HCT116 (cell line): ENCODE measurements at regions not wholly inside any gene's neighbourhood (a gene's known extent, or its start where the extent isn't known, plus 50 kb on each side); places are given as distances from the start of the nearest gene placed in this dataset.

Experiments used
- ATAC-seq: fragments of 200-7000 bp; cut with Tn5 transposase; 2 replicates; pipeline ENCODE4 v1.9.1; 2020; ENCODE audit warnings: mild to moderate bottlenecking, moderate library complexity
- BruUV-seq: library from RNA; stranded (reverse); fragments of 400-500 nt; replicated peaks from 2 replicates; lab custom pipeline; 2021; lab: Mats Ljungman, UMichigan
- CTCF ChIA-PET: fragments of 300-600 bp; sonication (Branson Sonifier 250); formaldehyde crosslinking; loops from one replicate; lab custom pipeline; 2021; ENCODE audit warnings: antibody characterized with exemption; lab: Charles Lee
- POLR2A ChIA-PET: fragments of 300-600, 350-600 bp; sonication (Branson Sonifier 250); formaldehyde crosslinking; loops from one replicate; lab custom pipeline; 2021; ENCODE audit warnings: antibody characterized with exemption; lab: Charles Lee
- RAD21 ChIA-PET, 2 experiments: fragments of 300-600 bp; sonication (Branson Sonifier 250); formaldehyde crosslinking; loops; one replicate each; lab custom pipeline; 2023; ENCODE audit warnings: low total read pairs in 2 of 2; ENCODE audit not compliant: uncharacterized antibody in 2 of 2, unreplicated experiment in 2 of 2, low non-redundant PET in 1 of 2; lab: Charles Lee
- DNase-seq: peaks from one replicate; pipeline ENCODE4 v3.0.0-alpha.2; 2010; ENCODE audit warnings: low read depth, low spot score
- H2AFZ ChIP-seq: fragments of 200-600 bp; shearing (Covaris generic), sonication (generic); 2 replicates; pipeline ENCODE4 v1.6.1; 2017; ENCODE audit warnings: low read depth, mixed run types, mixed read lengths, antibody characterized with exemption, low read length; ENCODE audit not compliant: poor library complexity, severe bottlenecking
- H3K27ac ChIP-seq: 2 replicates; pipeline ENCODE4 v1.5.1; 2012; ENCODE audit warnings: low read depth, low read length
- H3K27me3 ChIP-seq: fragments of 200-600 bp; sonication (generic); 2 replicates; pipeline ENCODE4 v1.6.1; 2016; ENCODE audit warnings: mixed run types, low read length, mixed read lengths; ENCODE audit not compliant: insufficient read depth
- H3K36me3 ChIP-seq, 2 experiments: fragments of 200-500 bp in 1 of 2; fragments of 200-600 bp in 1 of 2; sonication (Bioruptor generic) in 1 of 2; sonication (generic) in 1 of 2; 2 replicates each; pipeline versions ENCODE4 v1.5.1 to v1.6.1; 2014 to 2016; ENCODE audit warnings: low read length in 2 of 2, inconsistent platforms in 1 of 2, mixed read lengths in 1 of 2, mixed run types in 1 of 2; ENCODE audit not compliant: insufficient read depth in 2 of 2, control insufficient read depth in 1 of 2
- H3K4me1 ChIP-seq, 2 experiments: fragments of 200-600 bp in 1 of 2; sonication (generic) in 1 of 2; 2 replicates each; pipeline versions ENCODE4 v1.5.1 to v1.6.1; 2012 to 2017; ENCODE audit warnings: low read length in 2 of 2, inconsistent platforms in 1 of 2, mild to moderate bottlenecking in 1 of 2, mixed read lengths in 1 of 2, mixed run types in 1 of 2, moderate library complexity in 1 of 2; ENCODE audit not compliant: insufficient read depth in 2 of 2, control insufficient read depth in 1 of 2
- H3K4me2 ChIP-seq: fragments of 200-600 bp; sonication (generic); 2 replicates; pipeline ENCODE4 v1.6.1; 2017; ENCODE audit warnings: mixed run types, low read length, mixed read lengths
- H3K4me3 ChIP-seq, 2 experiments: fragments of 200-600 bp in 1 of 2; sonication (generic) in 1 of 2; replicated peaks in 1 of 2; 2 replicates each; pipeline ENCODE4 v1.5.1; 2011 to 2016; ENCODE audit warnings: low read length in 2 of 2, control low read depth in 1 of 2, low read depth in 1 of 2, mild to moderate bottlenecking in 1 of 2, mixed read lengths in 1 of 2, mixed run types in 1 of 2
- H3K79me2 ChIP-seq: fragments of 200-600 bp; sonication (generic); 2 replicates; pipeline ENCODE4 v1.6.1; 2017; ENCODE audit warnings: mild to moderate bottlenecking, mixed run types, low read length, moderate library complexity, mixed read lengths; ENCODE audit not compliant: insufficient read depth
- H3K9ac ChIP-seq: fragments of 200-600 bp; sonication (generic); 2 replicates; pipeline ENCODE4 v1.6.1; 2016; ENCODE audit warnings: low read length, mixed read lengths
- H3K9me2 ChIP-seq: fragments of 200-600 bp; sonication (generic), shearing (Covaris generic); 2 replicates; pipeline ENCODE4 v1.6.1; 2017; ENCODE audit warnings: mixed run types, mild to moderate bottlenecking, moderate library complexity; ENCODE audit not compliant: insufficient read depth
- H3K9me3 ChIP-seq, 2 experiments: fragments of 200-500 bp in 1 of 2; fragments of 200-600 bp in 1 of 2; sonication (Bioruptor generic) in 1 of 2; sonication (generic) in 1 of 2; 2 replicates each; pipeline ENCODE4 v1.6.1; 2014 to 2017; ENCODE audit warnings: low read length in 2 of 2, mixed read lengths in 2 of 2, inconsistent platforms in 1 of 2, low read depth in 1 of 2, mild to moderate bottlenecking in 1 of 2, mixed run types in 1 of 2, moderate library complexity in 1 of 2; ENCODE audit not compliant: control insufficient read depth in 1 of 2, insufficient read depth in 1 of 2
- H4K20me1 ChIP-seq: fragments of 200-600 bp; sonication (generic), shearing (Covaris generic); 2 replicates; pipeline ENCODE4 v1.6.1; 2017; ENCODE audit warnings: mixed run types, mild to moderate bottlenecking, moderate library complexity; ENCODE audit not compliant: insufficient read depth
- CEBPB ChIP-seq: IDR thresholded peaks from 2 replicates; pipeline ENCODE4 v1.6.1; 2012; ENCODE audit warnings: low read depth
- CTCF ChIP-seq, 3 experiments: fragments of 200-600 bp in 1 of 3; sonication (generic) in 1 of 3; IDR thresholded peaks in 2 of 3; conservative IDR thresholded peaks in 1 of 3; 2 replicates each; pipeline ENCODE4 v1.5.1; 2012 to 2017; ENCODE audit warnings: low read depth in 2 of 3, low read length in 2 of 3, antibody characterized with exemption in 1 of 3, borderline replicate concordance in 1 of 3, control low read depth in 1 of 3, mild to moderate bottlenecking in 1 of 3, mixed read lengths in 1 of 3, mixed run types in 1 of 3, moderate library complexity in 1 of 3; ENCODE audit not compliant: insufficient read depth in 1 of 3
- ELF1 ChIP-seq: IDR thresholded peaks from 2 replicates; pipeline ENCODE4 v1.6.1; 2012; ENCODE audit warnings: low read depth, borderline replicate concordance
- RAD21 ChIP-seq: IDR thresholded peaks from 2 replicates; pipeline ENCODE4 v1.6.1; 2012; ENCODE audit warnings: low read depth, mild to moderate bottlenecking
- REST ChIP-seq: IDR thresholded peaks from 2 replicates; pipeline ENCODE4 v1.6.1; 2012; ENCODE audit warnings: low read depth
- TCF7L2 ChIP-seq: IDR thresholded peaks from 2 replicates; pipeline ENCODE4 v1.7.0; 2011; ENCODE audit warnings: borderline replicate concordance, inconsistent platforms; ENCODE audit not compliant: insufficient read depth, insufficient read length; ENCODE audit errors: extremely low read depth
- intact Hi-C: fragments of 100-400 bp; cut with micrococcal nuclease; formaldehyde crosslinking; loops from 2 replicates; pipeline ENCODE4 v1.10.0; 2022
- TF ChIP-seq, protein P1 (sequence below): IDR thresholded peaks from 2 replicates; pipeline ENCODE4 v1.6.1; 2011; ENCODE audit warnings: mild to moderate bottlenecking, low read length, moderate library complexity; ENCODE audit not compliant: insufficient replicate concordance; ENCODE audit errors: extremely low read depth

GRCh38 chr5:112083623-112084022 lies 326.6 kb upstream of the NREP start:
- no peak for TF ChIP-seq CEBPB
- no peak for TF ChIP-seq RAD21
- TF ChIP-seq TCF7L2, result no peak
- no peak for TF ChIP-seq CTCF (IDR thresholded peaks at IDR 0.05 in 2 of 3, conservative IDR thresholded peaks at IDR 0.05 in 1 of 3; ENCODE audit: borderline replicate concordance in 1 of 3, insufficient read depth in 1 of 3, low read depth in 2 of 3, low read length in 2 of 3)
- TF ChIP-seq, all 23 proteins: peak for 0
- no peaks in the 10 kb centered on the region for H3K79me2 ChIP-seq
- ATAC-seq, result no peak
- H3K4me1 ChIP-seq, result no peaks in the 10 kb centered on the region
- H2AFZ ChIP-seq, result no peak overlapping the region
- no peak overlapping the region for H3K4me2 ChIP-seq
- H3K9me2 ChIP-seq, result no peaks in the 10 kb centered on the region
- DNase-seq, result no peak
- no peaks in the 10 kb centered on the region for H3K36me3 ChIP-seq
- BruUV-seq, result no TSS peak
- no peaks in the 10 kb centered on the region for H3K9me3 ChIP-seq
- ChIA-PET RAD21 (no interaction called here), POLR2A (no interaction called here), CTCF (no interaction called here)
- H3K9ac ChIP-seq, result no peak overlapping the region
- H3K27me3 ChIP-seq, result no peaks in the 10 kb centered on the region
- intact Hi-C loops, result no loop called here
- H3K4me3 ChIP-seq, result no peak overlapping the region
- no peak overlapping the region for H3K27ac ChIP-seq
- no peaks in the 10 kb centered on the region for H4K20me1 ChIP-seq

GRCh38 chr5:112077180-112077579 lies 320.2 kb upstream of the NREP start:
- intact Hi-C loops, result no loop called here
- no peaks in the 10 kb centered on the region for H3K79me2 ChIP-seq
- H3K9ac ChIP-seq, result no peak overlapping the region
- ChIA-PET RAD21 (interaction anchor here in 1 of 2 experiments (0.7 kb wide), 1 partner anchor 269 kb away, joined by 3 read pairs; no protein-coding TSS in a partner anchor), CTCF (no interaction called here), POLR2A (no interaction called here)
- ATAC-seq, result no peak
- BruUV-seq, result no TSS peak
- H3K4me3 ChIP-seq, result no peak overlapping the region
- no peaks in the 10 kb centered on the region for H3K9me2 ChIP-seq
- H3K4me1 ChIP-seq, result no peaks in the 10 kb centered on the region
- H3K4me2 ChIP-seq, result no peak overlapping the region
- H3K36me3 ChIP-seq, result no peaks in the 10 kb centered on the region
- H3K27ac ChIP-seq, result no peak overlapping the region
- H3K27me3 ChIP-seq, result no peaks in the 10 kb centered on the region
- no peaks in the 10 kb centered on the region for H4K20me1 ChIP-seq
- H3K9me3 ChIP-seq, result no peaks in the 10 kb centered on the region
- H2AFZ ChIP-seq, result no peak overlapping the region
- no peak for DNase-seq
- TF ChIP-seq CTCF (IDR thresholded peaks at IDR 0.05 in 2 of 3, conservative IDR thresholded peaks at IDR 0.05 in 1 of 3; ENCODE audit: borderline replicate concordance in 1 of 3, insufficient read depth in 1 of 3, low read depth in 2 of 3, low read length in 2 of 3), result no peak
- no peak for TF ChIP-seq REST
- no peak for TF ChIP-seq ELF1
- TF ChIP-seq, protein P1, sequence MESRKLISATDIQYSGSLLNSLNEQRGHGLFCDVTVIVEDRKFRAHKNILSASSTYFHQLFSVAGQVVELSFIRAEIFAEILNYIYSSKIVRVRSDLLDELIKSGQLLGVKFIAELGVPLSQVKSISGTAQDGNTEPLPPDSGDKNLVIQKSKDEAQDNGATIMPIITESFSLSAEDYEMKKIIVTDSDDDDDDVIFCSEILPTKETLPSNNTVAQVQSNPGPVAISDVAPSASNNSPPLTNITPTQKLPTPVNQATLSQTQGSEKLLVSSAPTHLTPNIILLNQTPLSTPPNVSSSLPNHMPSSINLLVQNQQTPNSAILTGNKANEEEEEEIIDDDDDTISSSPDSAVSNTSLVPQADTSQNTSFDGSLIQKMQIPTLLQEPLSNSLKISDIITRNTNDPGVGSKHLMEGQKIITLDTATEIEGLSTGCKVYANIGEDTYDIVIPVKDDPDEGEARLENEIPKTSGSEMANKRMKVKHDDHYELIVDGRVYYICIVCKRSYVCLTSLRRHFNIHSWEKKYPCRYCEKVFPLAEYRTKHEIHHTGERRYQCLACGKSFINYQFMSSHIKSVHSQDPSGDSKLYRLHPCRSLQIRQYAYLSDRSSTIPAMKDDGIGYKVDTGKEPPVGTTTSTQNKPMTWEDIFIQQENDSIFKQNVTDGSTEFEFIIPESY, result no peak
